Prostate gland (tissue), 2 donors: ENCODE measurements at regions not wholly inside any gene's neighbourhood (a gene's known extent, or its start where the extent isn't known, plus 50 kb on each side); places are given as distances from the start of the nearest gene placed in this dataset.

Experiments
- DNase-seq: peaks from one replicate; pipeline ENCODE4 v3.0.0-alpha.2; 2019; ENCODE audit warnings: low spot score
- H3K27ac ChIP-seq, 2 donors: fragments of 200-600 bp; sonication (generic); 2 replicates each; pipeline ENCODE4 v1.5.1; 2017 to 2019
- H3K27me3 ChIP-seq: fragments of 200-600 bp; sonication (generic); replicated peaks from 2 replicates; pipeline ENCODE4 v1.5.1; 2019; ENCODE audit not compliant: insufficient read depth
- H3K36me3 ChIP-seq, 2 donors: fragments of 200-600 bp; sonication (generic); 1 replicate in 1 of 2; 2 replicates in 1 of 2; pipeline versions ENCODE4 v1.5.1 to v1.8.1; 2017 to 2019
- H3K4me1 ChIP-seq: fragments of 200-600 bp; sonication (generic); replicated peaks from 2 replicates; pipeline ENCODE4 v1.5.1; 2019
- H3K4me3 ChIP-seq, 2 donors: fragments of 200-600 bp; sonication (generic); 2 replicates each; pipeline ENCODE4 v1.5.1; 2017 to 2019
- H3K9me3 ChIP-seq: fragments of 200-600 bp; sonication (generic); 2 replicates; pipeline ENCODE4 v1.5.1; 2017
- CTCF ChIP-seq, 4 experiments: fragments of 200-600 bp in 2 of 4; fragments of 450-650 bp in 2 of 4; sonication (generic) in 2 of 4; IDR thresholded peaks; 1 replicate in 3 of 4; 2 replicates in 1 of 4; pipeline ENCODE4 v1.5.1; 2016 to 2019; ENCODE audit warnings: antibody characterized with exemption in 4 of 4, mild to moderate bottlenecking in 2 of 4, moderate library complexity in 2 of 4
- POLR2A ChIP-seq: fragments of 450-650 bp; IDR thresholded peaks from one replicate; pipeline ENCODE4 v1.6.1; 2016; ENCODE audit warnings: antibody characterized with exemption, mild to moderate bottlenecking
- POLR2AphosphoS5 ChIP-seq: sonication (generic); formaldehyde crosslinking; IDR thresholded peaks from one replicate; pipeline ENCODE4 v1.6.1; 2017; ENCODE audit warnings: antibody characterized with exemption
- WGBS: methylation state at CpG from one replicate; pipeline ENCODE4 v1.1.5; 2018; 5-methylcytosine and 5-hydroxymethylcytosine counted together
- intact Hi-C: fragments of 100-400 bp; cut with DNase I; formaldehyde crosslinking; loops from one replicate; pipeline ENCODE4 v1.14.2; 2022

- Histone ChIP-seq H3K27ac (no peak overlapping the region), H3K9me3 (no peaks in the 10 kb centered on the region), H3K27me3 (no peaks in the 10 kb centered on the region), H3K4me3 (no peak overlapping the region), H3K4me1 (no peaks in the 10 kb centered on the region), H3K36me3 (no peaks in the 10 kb centered on the region)
- TF ChIP-seq POLR2AphosphoS5 (no peak), CTCF (IDR thresholded peaks at IDR 0.05) (no peak), POLR2A (no peak)
- 77% methylated on average over 2 of the region's 2 CpGs for WGBS
- intact Hi-C loops: no loop called here
- no peak for DNase-seq
Observed at GRCh38 chr2:126392889-126393288, 263.1 kb upstream of the GYPC start.

- H3K4me1 ChIP-seq: no peaks in the 10 kb centered on the region
- intact Hi-C loops: no loop called here
- 100% methylated on average over 2 of the region's 2 CpGs for WGBS
- no peak overlapping the region for H3K4me3 ChIP-seq
- no peaks in the 10 kb centered on the region for H3K9me3 ChIP-seq
- H3K27me3 ChIP-seq: no peaks in the 10 kb centered on the region
- no peaks in the 10 kb centered on the region for H3K36me3 ChIP-seq
- TF ChIP-seq CTCF (IDR thresholded peaks at IDR 0.05) (no peak), POLR2AphosphoS5 (no peak), POLR2A (no peak)
- H3K27ac ChIP-seq: no peak overlapping the region
- DNase-seq: no peak
Observed at GRCh38 chr2:126399001-126399400, 257.0 kb upstream of the GYPC start.

- Histone ChIP-seq H3K27me3 (no peaks in the 10 kb centered on the region), H3K36me3 (no peaks in the 10 kb centered on the region), H3K4me3 (no peak overlapping the region), H3K27ac (no peak overlapping the region), H3K9me3 (no peaks in the 10 kb centered on the region), H3K4me1 (no peaks in the 10 kb centered on the region)
- no peak for TF ChIP-seq POLR2A
- no peak for TF ChIP-seq CTCF (IDR thresholded peaks at IDR 0.05)
- no peak for TF ChIP-seq POLR2AphosphoS5
- DNase-seq: no peak
- intact Hi-C loops: no loop called here
- 76% methylated on average over 5 of the region's 5 CpGs for WGBS
Observed at GRCh38 chr2:126403039-126403628, 252.8 kb upstream of the GYPC start.

- no peaks in the 10 kb centered on the region for H3K36me3 ChIP-seq
- no peak overlapping the region for H3K4me3 ChIP-seq
- H3K27ac ChIP-seq: no peak overlapping the region
- no peaks in the 10 kb centered on the region for H3K4me1 ChIP-seq
- no peaks in the 10 kb centered on the region for H3K9me3 ChIP-seq
- no peak for DNase-seq
- 84% methylated on average over 4 of the region's 4 CpGs for WGBS
- intact Hi-C loops: no loop called here
- TF ChIP-seq POLR2A (no peak), CTCF (IDR thresholded peaks at IDR 0.05) (no peak), POLR2AphosphoS5 (no peak)
- H3K27me3 ChIP-seq: no peaks in the 10 kb centered on the region
Observed at GRCh38 chr2:126406267-126406666, 249.7 kb upstream of the GYPC start.

GRCh38 chr2:126408671-126409070 lies 247.3 kb upstream of the GYPC start:
- H3K27me3 ChIP-seq: no peaks in the 10 kb centered on the region
- no peaks in the 10 kb centered on the region for H3K9me3 ChIP-seq
- no peaks in the 10 kb centered on the region for H3K4me1 ChIP-seq
- no peak for TF ChIP-seq POLR2AphosphoS5
- no peak for TF ChIP-seq POLR2A
- TF ChIP-seq CTCF (IDR thresholded peaks at IDR 0.05): no peak
- no peaks in the 10 kb centered on the region for H3K36me3 ChIP-seq
- DNase-seq: no peak
- no peak overlapping the region for H3K27ac ChIP-seq
- no peak overlapping the region for H3K4me3 ChIP-seq
- intact Hi-C loops: no loop called here
